ENCODE measurements at regions not wholly inside any gene's neighbourhood (a gene's known extent, or its start where the extent isn't known, plus 50 kb on each side); places are given as distances from the start of the nearest gene placed in this dataset.

DNA sequence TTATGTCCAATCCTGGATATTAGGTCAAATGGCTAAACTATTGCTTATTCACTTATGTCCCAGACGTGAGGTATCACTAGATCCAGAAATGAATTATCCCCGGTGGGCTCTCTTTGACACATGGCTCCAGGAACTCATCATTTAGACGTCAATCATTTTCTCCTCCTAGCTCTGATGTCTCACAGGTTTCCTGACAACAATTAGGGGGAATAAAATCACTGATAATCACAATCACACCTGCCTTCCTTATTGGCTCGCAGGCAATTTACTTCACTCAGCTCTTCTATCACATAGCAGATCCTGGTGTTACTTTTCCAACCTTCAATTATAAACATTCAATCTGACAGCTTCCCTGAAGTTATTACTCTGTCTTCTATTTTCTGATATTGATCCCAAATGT is 634.0 kb upstream of the TENM4 start:
- no peaks in the 10 kb centered on the region for H3K4me1 ChIP-seq
- H3K36me3 ChIP-seq, result no peaks in the 10 kb centered on the region
- intact Hi-C loops (cut with DNase I; ENCODE audit: low total_unique reads), result no loop called here
- no peak overlapping the region for H3K4me3 ChIP-seq
- no peak for DNase-seq
- TF ChIP-seq, protein P1, sequence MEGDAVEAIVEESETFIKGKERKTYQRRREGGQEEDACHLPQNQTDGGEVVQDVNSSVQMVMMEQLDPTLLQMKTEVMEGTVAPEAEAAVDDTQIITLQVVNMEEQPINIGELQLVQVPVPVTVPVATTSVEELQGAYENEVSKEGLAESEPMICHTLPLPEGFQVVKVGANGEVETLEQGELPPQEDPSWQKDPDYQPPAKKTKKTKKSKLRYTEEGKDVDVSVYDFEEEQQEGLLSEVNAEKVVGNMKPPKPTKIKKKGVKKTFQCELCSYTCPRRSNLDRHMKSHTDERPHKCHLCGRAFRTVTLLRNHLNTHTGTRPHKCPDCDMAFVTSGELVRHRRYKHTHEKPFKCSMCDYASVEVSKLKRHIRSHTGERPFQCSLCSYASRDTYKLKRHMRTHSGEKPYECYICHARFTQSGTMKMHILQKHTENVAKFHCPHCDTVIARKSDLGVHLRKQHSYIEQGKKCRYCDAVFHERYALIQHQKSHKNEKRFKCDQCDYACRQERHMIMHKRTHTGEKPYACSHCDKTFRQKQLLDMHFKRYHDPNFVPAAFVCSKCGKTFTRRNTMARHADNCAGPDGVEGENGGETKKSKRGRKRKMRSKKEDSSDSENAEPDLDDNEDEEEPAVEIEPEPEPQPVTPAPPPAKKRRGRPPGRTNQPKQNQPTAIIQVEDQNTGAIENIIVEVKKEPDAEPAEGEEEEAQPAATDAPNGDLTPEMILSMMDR (IDR thresholded peaks at IDR 0.05), result no peak
- H3K9me3 ChIP-seq, result no peaks in the 10 kb centered on the region
- no peak overlapping the region for H3K27ac ChIP-seq
- H3K27me3 ChIP-seq, result no peaks in the 10 kb centered on the region

GRCh38 chr11:80066291-80066690 is 625.5 kb upstream of the TENM4 start:
- Histone ChIP-seq H3K9me3 (no peaks in the 10 kb centered on the region), H3K36me3 (no peaks in the 10 kb centered on the region), H3K27ac (no peak overlapping the region), H3K4me1 (no peaks in the 10 kb centered on the region), H3K4me3 (no peak overlapping the region), H3K27me3 (no peaks in the 10 kb centered on the region)
- TF ChIP-seq, protein P1 (IDR thresholded peaks at IDR 0.05), result no peak
- intact Hi-C loops (cut with DNase I; ENCODE audit: low total_unique reads), result no loop called here
- DNase-seq, result no peak

DNA sequence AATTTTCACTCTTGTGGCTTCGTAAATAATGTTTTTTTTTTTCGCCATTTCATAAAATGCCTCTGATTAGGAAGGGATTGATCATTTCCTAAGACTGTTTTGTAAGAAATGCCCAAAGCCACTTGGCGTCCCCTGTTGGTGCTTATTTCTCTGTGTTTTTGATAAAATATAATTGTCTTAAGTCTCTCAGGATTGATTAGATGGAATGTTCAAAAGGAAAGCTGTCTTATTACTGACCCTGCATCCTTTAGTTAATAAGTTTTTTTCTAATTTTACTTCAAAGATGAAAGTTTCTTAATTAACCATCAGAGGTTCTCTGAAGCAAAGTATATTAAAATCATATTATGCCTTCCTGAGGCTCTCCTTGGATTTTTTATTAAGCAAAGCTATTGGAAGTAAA is 624.3 kb upstream of the TENM4 start:
- H3K36me3 ChIP-seq, result no peaks in the 10 kb centered on the region
- intact Hi-C loops (cut with DNase I; ENCODE audit: low total_unique reads), result no loop called here
- TF ChIP-seq, protein P1 (IDR thresholded peaks at IDR 0.05), result no peak
- DNase-seq, result no peak
- no peaks in the 10 kb centered on the region for H3K27me3 ChIP-seq
- H3K4me1 ChIP-seq, result no peaks in the 10 kb centered on the region
- no peak overlapping the region for H3K27ac ChIP-seq
- no peak overlapping the region for H3K4me3 ChIP-seq
- H3K9me3 ChIP-seq, result no peaks in the 10 kb centered on the region

GRCh38 chr11:80061056-80061455 is 620.2 kb upstream of the TENM4 start:
- intact Hi-C loops (cut with DNase I; ENCODE audit: low total_unique reads), result no loop called here
- H3K4me3 ChIP-seq, result no peak overlapping the region
- no peaks in the 10 kb centered on the region for H3K9me3 ChIP-seq
- no peaks in the 10 kb centered on the region for H3K4me1 ChIP-seq
- no peaks in the 10 kb centered on the region for H3K36me3 ChIP-seq
- no peaks in the 10 kb centered on the region for H3K27me3 ChIP-seq
- TF ChIP-seq, protein P1 (IDR thresholded peaks at IDR 0.05), result no peak
- DNase-seq, result no peak
- H3K27ac ChIP-seq, result no peak overlapping the region

- Histone ChIP-seq H3K4me3 (no peak overlapping the region), H3K27me3 (no peaks in the 10 kb centered on the region), H3K36me3 (no peaks in the 10 kb centered on the region), H3K27ac (no peak overlapping the region), H3K4me1 (no peaks in the 10 kb centered on the region), H3K9me3 (no peaks in the 10 kb centered on the region)
- intact Hi-C loops (cut with DNase I; ENCODE audit: low total_unique reads), result no loop called here
- TF ChIP-seq, protein P1 (IDR thresholded peaks at IDR 0.05), result no peak
- no peak for DNase-seq
Observed at GRCh38 chr11:80054582-80055165, 613.8 kb upstream of the TENM4 start.

DNA sequence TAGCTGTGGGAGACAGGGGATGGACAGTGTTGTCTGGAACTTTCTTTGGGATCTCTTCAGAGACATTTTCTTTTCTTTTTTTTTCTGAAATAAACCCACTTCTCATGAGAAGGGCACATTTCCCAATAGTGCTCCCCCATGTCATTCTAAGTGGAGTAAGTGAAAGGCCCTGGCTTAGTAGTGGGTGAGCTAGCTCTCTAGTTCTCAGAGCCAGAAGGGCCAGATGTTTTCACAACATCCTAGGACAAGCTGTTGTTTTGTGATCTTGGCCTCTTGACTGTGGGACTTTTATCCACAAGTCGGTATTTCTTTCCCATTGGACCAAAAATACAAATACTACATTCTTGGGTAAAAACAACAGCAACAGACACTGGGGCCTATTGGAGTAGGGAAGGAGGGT is 607.7 kb upstream of the TENM4 start:
- no peaks in the 10 kb centered on the region for H3K36me3 ChIP-seq

More for the DNA sequence above, 607.7 kb upstream of the TENM4 start:
- intact Hi-C loops (cut with DNase I; ENCODE audit: low total_unique reads), result no loop called here
- DNase-seq, result no peak
- no peaks in the 10 kb centered on the region for H3K9me3 ChIP-seq
- H3K4me3 ChIP-seq, result no peak overlapping the region
- no peaks in the 10 kb centered on the region for H3K27me3 ChIP-seq
- no peaks in the 10 kb centered on the region for H3K4me1 ChIP-seq
- TF ChIP-seq, protein P1 (IDR thresholded peaks at IDR 0.05), result no peak
- H3K27ac ChIP-seq, result no peak overlapping the region

All from tibial artery (tissue), 4 donors.